ENCODE measurements at regions not wholly inside any gene's neighbourhood (a gene's known extent, or its start where the extent isn't known, plus 50 kb on each side); places are given as distances from the start of the nearest gene placed in this dataset.
A peak's percentile ranks its signal among the peaks of the same experiment; 100 is the strongest.

GRCh38 chr1:213656039-213656438 lies 331.7 kb upstream of the PROX1 start:
- DNase-seq: no peak

DNA sequence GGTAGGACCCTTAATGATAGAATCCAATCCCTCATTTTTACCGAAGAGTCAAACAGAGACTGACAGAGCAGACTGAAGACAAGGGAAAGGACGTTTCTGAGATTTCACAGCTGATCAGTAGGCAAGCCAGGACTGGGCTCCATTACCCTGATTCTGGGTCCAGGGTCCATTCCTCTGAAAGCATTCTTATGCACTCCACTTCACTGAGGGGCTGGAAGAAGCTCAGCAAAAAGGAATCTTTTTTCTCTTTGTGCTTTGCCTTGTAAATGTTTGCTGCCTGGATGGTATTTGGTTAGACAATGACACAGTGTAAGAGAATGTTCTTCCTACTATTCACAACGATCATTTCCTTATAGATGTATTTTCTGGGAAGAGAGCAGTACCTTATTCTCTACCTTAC lies 331.3 kb upstream of the PROX1 start:
- DNase-seq: no peak

DNA sequence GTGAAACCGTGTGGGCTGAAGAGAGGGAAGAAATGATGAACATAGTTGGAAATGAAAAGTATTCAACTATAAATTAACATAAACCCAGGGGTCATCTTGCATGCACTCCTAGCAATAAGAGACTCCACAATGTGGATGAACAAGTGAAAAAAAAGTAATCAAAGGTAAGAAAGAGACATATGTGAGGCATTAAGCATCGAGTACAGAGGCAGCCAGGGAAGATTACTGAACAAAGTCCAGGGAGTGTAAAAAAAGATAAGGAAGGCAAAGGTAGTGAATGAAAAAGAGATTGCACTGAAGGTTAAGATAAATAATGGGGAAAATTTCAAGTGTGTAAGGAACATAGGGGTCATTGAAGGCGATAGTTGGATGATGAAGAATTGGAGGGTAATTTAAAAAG lies 330.8 kb upstream of the PROX1 start:
- no peak for DNase-seq

DNA sequence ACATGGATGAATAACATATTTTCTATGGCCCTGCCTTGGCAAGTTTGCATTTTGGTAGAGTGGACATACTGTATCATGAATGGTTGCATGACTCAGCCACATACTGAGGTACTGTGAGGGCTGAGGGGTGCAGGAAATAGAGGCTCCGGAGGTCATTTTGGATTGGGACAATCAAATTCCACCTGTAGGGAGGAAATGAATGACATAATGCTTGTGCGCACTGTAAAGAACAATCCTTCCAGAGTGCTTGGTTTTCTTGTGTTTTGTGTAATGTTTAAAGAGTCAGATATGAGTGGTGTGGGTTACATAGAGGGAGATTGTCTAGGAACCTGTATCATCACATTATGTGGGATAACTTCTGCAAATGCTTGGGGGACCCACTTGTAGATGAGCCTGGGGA lies 329.9 kb upstream of the PROX1 start:
- DNase-seq: no peak

GRCh38 chr1:213658457-213658856 lies 329.3 kb upstream of the PROX1 start:
- DNase-seq: no peak

DNA sequence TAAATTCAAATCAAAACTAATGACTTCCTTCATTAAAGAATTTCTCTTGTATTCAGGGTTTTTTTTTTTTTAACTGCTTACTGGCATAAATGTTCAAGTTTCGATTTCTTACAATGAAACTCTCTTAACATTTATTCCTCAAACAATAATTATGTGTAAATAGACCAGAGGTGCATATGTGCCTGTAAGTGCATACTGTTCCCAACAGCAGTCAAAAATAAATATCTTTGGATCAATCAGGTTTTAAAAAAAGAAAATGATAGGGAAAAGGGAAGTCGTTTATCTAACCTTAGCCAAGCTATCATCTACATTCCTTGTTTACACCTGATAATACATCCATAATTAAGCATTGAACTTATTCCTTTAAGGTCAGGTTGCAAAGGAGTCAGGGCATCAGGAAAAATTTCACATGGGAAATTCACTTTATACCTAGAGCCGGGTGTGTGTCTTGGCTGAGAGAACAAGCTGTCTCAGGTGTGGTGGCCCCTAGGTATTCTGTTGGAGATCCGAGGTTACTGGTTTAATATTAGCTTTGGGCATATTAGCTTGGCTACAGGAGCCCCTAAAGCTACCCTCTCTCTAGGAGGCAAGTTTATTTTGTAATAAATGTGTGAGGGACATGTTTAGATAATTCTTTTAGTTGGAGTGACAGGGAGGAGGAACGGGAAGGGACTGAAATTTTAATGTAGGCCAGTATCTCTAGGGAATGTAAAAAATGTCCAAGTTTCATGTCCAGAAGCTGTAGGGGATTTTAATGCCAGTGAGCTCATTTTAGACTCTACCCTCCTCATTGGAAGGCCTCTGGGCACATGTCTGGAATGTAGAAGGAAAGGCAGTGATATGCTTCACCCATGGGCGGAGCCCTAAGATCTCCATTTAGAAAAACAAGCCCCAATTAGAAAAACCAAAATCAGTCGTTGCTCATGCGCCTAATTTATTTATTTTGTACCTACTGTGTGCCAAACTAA lies 327.9 kb upstream of the PROX1 start:
- DNase-seq: no peak

- no peak for DNase-seq
Measured at GRCh38 chr1:213661302-213661701, 326.5 kb upstream of the PROX1 start.

DNA sequence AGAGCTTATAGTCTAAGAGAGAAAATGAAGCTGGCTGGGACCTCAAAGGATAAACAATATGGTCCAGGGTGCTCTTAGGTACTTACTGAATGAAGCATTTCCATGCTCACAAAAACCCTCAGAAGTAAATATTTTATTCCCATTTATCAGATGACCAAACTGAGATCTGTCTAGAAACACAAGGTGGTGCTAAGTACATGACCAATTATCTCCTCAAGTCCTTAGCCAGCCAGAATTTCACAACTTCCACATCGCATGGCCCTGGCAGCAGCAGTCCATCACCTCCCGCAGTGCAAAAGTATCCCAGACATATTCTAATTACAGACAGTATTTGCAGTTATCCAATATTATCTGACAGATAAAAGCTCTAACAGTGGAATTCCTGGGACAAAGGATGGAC lies 321.7 kb upstream of the PROX1 start:
- DNase-seq: no peak

GRCh38 chr1:213666922-213667321 lies 320.9 kb upstream of the PROX1 start:
- DNase-seq: no peak

GRCh38 chr1:213669512-213669911 lies 318.3 kb upstream of the PROX1 start:
- DNase-seq: no peak

- DNase-seq: peak; percentile 89
Measured at GRCh38 chr1:213669964-213670691, 317.6 kb upstream of the PROX1 start.

DNA sequence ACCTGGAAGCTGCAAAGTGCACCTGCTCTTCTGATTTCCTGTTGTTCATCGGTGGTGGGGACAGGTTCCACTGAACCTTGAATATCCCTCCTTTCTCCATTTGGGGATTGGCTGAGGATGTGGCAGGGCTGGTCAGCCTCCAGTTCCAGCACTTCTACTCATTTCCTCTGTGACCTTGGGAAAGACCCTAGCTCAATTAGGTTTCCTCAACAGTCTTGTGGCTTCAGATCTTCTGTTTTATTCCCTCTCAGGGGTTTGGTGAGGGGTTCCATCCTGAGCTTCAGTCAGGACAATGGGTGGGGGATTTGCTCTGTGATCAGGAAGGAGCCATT lies 317.1 kb upstream of the PROX1 start:
- DNase-seq: no peak

GRCh38 chr1:213675043-213675442 lies 312.7 kb upstream of the PROX1 start:
- DNase-seq: no peak

- DNase-seq: no peak
Measured at GRCh38 chr1:213676736-213677135, 311.0 kb upstream of the PROX1 start.

- no peak for DNase-seq
Measured at GRCh38 chr1:213678348-213678747, 309.4 kb upstream of the PROX1 start.

GRCh38 chr1:213678753-213679152 lies 309.0 kb upstream of the PROX1 start:
- no peak for DNase-seq

- no peak for DNase-seq
Measured at GRCh38 chr1:213679153-213679552, 308.6 kb upstream of the PROX1 start.

- DNase-seq: no peak
Measured at GRCh38 chr1:213680677-213681325, 307.0 kb upstream of the PROX1 start.

DNA sequence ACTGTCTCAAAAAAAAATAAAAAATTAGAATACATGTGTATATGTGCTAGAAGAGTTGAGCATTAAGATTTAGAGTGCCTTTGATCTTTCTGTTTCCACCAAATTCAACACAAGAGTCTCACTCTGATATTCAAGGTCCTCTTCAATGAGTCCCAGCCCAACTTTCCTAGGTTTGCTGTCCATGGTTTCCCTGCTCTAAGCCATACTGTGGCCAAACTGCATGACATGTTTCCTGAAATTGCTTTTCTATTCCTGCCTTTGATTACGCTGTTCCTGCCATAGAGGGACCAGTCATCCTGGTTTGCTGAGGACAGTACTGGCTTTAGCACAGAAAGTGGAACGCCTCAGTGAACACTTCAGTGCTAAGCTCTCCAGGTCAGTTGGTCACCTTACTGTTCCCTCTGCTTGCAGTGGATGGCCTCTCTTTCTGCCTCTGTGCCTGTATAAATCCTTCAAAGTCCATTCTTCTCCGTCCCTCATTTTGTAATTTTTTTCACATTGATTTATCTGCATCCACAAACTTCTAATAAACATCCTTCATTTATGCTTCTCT lies 305.9 kb upstream of the PROX1 start:
- DNase-seq: no peak

DNA sequence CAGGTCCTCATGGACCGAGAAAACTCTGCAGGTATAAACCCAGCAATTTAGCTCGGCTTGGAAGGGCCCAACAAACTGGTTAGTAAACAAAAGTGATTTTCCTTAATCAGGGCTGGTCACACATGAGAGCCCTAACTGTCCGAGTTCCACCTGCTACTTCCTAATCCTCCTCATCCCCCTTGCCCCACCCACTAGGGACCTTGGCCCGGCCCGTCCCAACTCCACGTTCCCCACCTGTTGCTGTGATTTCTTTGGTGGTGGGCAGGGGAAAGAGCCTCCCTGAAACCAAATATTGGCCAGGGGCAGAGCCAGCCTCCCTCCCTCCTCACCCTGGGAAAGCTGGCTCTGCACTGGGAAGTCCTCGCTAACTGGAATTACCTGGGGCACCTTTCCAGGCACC lies 304.2 kb upstream of the PROX1 start:
- DNase-seq: no peak

DNA sequence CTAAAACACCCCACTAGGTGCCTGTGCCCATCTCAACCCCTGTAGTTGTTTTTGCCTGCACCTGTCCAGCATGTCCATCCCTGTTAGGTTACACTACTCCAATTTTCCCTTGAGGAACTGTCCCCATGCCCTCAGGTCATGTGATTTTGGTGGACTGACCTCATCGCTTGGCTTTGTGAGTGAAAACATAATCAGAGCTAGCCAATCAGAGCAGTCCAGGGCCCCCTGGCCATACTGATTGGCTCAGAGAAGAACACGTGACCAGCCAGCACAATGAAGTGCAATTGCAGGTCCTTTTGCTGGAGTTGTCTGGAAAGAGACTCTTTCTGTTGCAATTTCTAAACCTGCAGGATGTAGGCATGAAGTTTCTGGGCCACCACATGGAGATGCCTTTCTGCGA lies 303.3 kb upstream of the PROX1 start:
- no peak for DNase-seq

GRCh38 chr1:213685992-213686582 lies 301.7 kb upstream of the PROX1 start:
- DNase-seq: no peak

- DNase-seq: no peak
Measured at GRCh38 chr1:213686983-213687382, 300.8 kb upstream of the PROX1 start.
